ENCODE measurements at regions not wholly inside any gene's neighbourhood (a gene's known extent, or its start where the extent isn't known, plus 50 kb on each side); places are given as distances from the start of the nearest gene placed in this dataset.

GRCh38 chr4:166229799-166230198, 356.8 kb downstream of the TLL1 start:
- DNase-seq (ENCODE audit: low spot score), result no peak
- no peak for TF ChIP-seq CTCF (IDR thresholded peaks at IDR 0.05; ENCODE audit: extremely low read depth, missing control alignments)

- DNase-seq (ENCODE audit: low spot score), result no peak
- TF ChIP-seq CTCF (IDR thresholded peaks at IDR 0.05; ENCODE audit: extremely low read depth, missing control alignments), result no peak
Measured at GRCh38 chr4:166230841-166231240, 357.8 kb downstream of the TLL1 start.

GRCh38 chr4:166239354-166239753, 366.3 kb downstream of the TLL1 start:
- no peak for DNase-seq (ENCODE audit: low spot score)

GRCh38 chr4:166252487-166253402, 379.7 kb downstream of the TLL1 start:
- peak; percentile 5 for DNase-seq (ENCODE audit: low spot score)
- peak; percentile 31 for TF ChIP-seq CTCF (IDR thresholded peaks at IDR 0.05; ENCODE audit: extremely low read depth, missing control alignments)

More at GRCh38 chr4:166239354-166239753, 366.3 kb downstream of the TLL1 start:
- no peak for TF ChIP-seq CTCF (IDR thresholded peaks at IDR 0.05; ENCODE audit: extremely low read depth, missing control alignments)

- no peak for DNase-seq (ENCODE audit: low spot score)
- TF ChIP-seq CTCF (IDR thresholded peaks at IDR 0.05; ENCODE audit: extremely low read depth, missing control alignments), result no peak
Measured at GRCh38 chr4:166257276-166257675, 384.2 kb downstream of the TLL1 start.

DNA sequence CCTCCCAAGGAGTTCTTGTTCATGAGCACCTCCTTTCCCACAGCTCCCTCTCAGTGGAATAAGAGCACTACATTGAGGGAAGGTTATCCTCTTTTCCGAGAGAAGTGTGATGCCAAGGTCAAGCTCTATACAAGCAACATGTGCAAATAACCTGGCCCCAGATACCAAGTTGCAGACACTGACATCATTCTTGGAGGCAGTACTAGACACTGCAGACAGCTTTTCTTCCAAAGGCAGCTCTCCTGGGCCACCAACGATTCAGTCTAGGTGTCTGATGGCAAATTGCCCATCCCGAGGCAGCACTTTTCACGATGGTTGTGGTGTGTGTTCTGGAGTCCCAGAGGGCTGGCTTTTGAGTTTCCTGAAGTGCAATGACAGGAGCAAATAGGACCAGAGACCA, 384.9 kb downstream of the TLL1 start:
- no peak for DNase-seq (ENCODE audit: low spot score)
- no peak for TF ChIP-seq CTCF (IDR thresholded peaks at IDR 0.05; ENCODE audit: extremely low read depth, missing control alignments)

DNA sequence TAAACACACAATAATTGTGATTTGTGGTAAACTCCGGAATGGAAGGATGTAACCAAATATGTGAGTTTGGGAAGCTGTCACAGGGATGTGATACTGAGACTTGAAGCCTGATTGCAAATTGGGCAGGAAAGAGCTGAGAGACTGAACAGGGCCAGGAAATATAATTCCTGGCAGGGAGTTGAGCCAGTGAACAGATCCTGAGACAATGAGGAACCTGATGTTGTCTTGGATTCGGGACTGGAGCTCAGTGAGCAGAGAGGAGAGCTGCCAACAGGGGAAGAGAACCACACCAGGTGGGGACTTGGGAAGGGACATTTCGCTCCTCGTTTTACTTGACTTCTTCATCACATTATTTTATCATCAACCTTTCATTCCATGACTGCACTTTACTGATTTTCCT, 386.0 kb downstream of the TLL1 start:
- TF ChIP-seq CTCF (IDR thresholded peaks at IDR 0.05; ENCODE audit: extremely low read depth, missing control alignments), result no peak
- no peak for DNase-seq (ENCODE audit: low spot score)
